HCT116 (cell line): ENCODE measurements at regions not wholly inside any gene's neighbourhood (a gene's known extent, or its start where the extent isn't known, plus 50 kb on each side); places are given as distances from the start of the nearest gene placed in this dataset.

ENCODE experiments used
- ATAC-seq: fragments of 200-7000 bp; cut with Tn5 transposase; 2 replicates; pipeline ENCODE4 v1.9.1; 2020; ENCODE audit warnings: mild to moderate bottlenecking, moderate library complexity
- BruUV-seq: library from RNA; stranded (reverse); fragments of 400-500 nt; replicated peaks from 2 replicates; lab custom pipeline; 2021; lab: Mats Ljungman, UMichigan
- CTCF ChIA-PET: fragments of 300-600 bp; sonication (Branson Sonifier 250); formaldehyde crosslinking; loops from one replicate; lab custom pipeline; 2021; ENCODE audit warnings: antibody characterized with exemption; lab: Charles Lee
- POLR2A ChIA-PET: fragments of 300-600, 350-600 bp; sonication (Branson Sonifier 250); formaldehyde crosslinking; loops from one replicate; lab custom pipeline; 2021; ENCODE audit warnings: antibody characterized with exemption; lab: Charles Lee
- RAD21 ChIA-PET, 2 experiments: fragments of 300-600 bp; sonication (Branson Sonifier 250); formaldehyde crosslinking; loops; one replicate each; lab custom pipeline; 2023; ENCODE audit warnings: low total read pairs in 2 of 2; ENCODE audit not compliant: uncharacterized antibody in 2 of 2, unreplicated experiment in 2 of 2, low non-redundant PET in 1 of 2; lab: Charles Lee
- DNase-seq: peaks from one replicate; pipeline ENCODE4 v3.0.0-alpha.2; 2010; ENCODE audit warnings: low read depth, low spot score
- H2AFZ ChIP-seq: fragments of 200-600 bp; shearing (Covaris generic), sonication (generic); 2 replicates; pipeline ENCODE4 v1.6.1; 2017; ENCODE audit warnings: low read depth, mixed run types, mixed read lengths, antibody characterized with exemption, low read length; ENCODE audit not compliant: poor library complexity, severe bottlenecking
- H3K27ac ChIP-seq: 2 replicates; pipeline ENCODE4 v1.5.1; 2012; ENCODE audit warnings: low read depth, low read length
- H3K27me3 ChIP-seq: fragments of 200-600 bp; sonication (generic); 2 replicates; pipeline ENCODE4 v1.6.1; 2016; ENCODE audit warnings: mixed run types, low read length, mixed read lengths; ENCODE audit not compliant: insufficient read depth
- H3K36me3 ChIP-seq, 2 experiments: fragments of 200-500 bp in 1 of 2; fragments of 200-600 bp in 1 of 2; sonication (Bioruptor generic) in 1 of 2; sonication (generic) in 1 of 2; 2 replicates each; pipeline versions ENCODE4 v1.5.1 to v1.6.1; 2014 to 2016; ENCODE audit warnings: low read length in 2 of 2, inconsistent platforms in 1 of 2, mixed read lengths in 1 of 2, mixed run types in 1 of 2; ENCODE audit not compliant: insufficient read depth in 2 of 2, control insufficient read depth in 1 of 2
- H3K4me1 ChIP-seq, 2 experiments: fragments of 200-600 bp in 1 of 2; sonication (generic) in 1 of 2; 2 replicates each; pipeline versions ENCODE4 v1.5.1 to v1.6.1; 2012 to 2017; ENCODE audit warnings: low read length in 2 of 2, inconsistent platforms in 1 of 2, mild to moderate bottlenecking in 1 of 2, mixed read lengths in 1 of 2, mixed run types in 1 of 2, moderate library complexity in 1 of 2; ENCODE audit not compliant: insufficient read depth in 2 of 2, control insufficient read depth in 1 of 2
- H3K4me2 ChIP-seq: fragments of 200-600 bp; sonication (generic); 2 replicates; pipeline ENCODE4 v1.6.1; 2017; ENCODE audit warnings: mixed run types, low read length, mixed read lengths
- H3K4me3 ChIP-seq, 2 experiments: fragments of 200-600 bp in 1 of 2; sonication (generic) in 1 of 2; replicated peaks in 1 of 2; 2 replicates each; pipeline ENCODE4 v1.5.1; 2011 to 2016; ENCODE audit warnings: low read length in 2 of 2, control low read depth in 1 of 2, low read depth in 1 of 2, mild to moderate bottlenecking in 1 of 2, mixed read lengths in 1 of 2, mixed run types in 1 of 2
- H3K79me2 ChIP-seq: fragments of 200-600 bp; sonication (generic); 2 replicates; pipeline ENCODE4 v1.6.1; 2017; ENCODE audit warnings: mild to moderate bottlenecking, mixed run types, low read length, moderate library complexity, mixed read lengths; ENCODE audit not compliant: insufficient read depth
- H3K9ac ChIP-seq: fragments of 200-600 bp; sonication (generic); 2 replicates; pipeline ENCODE4 v1.6.1; 2016; ENCODE audit warnings: low read length, mixed read lengths
- H3K9me2 ChIP-seq: fragments of 200-600 bp; sonication (generic), shearing (Covaris generic); 2 replicates; pipeline ENCODE4 v1.6.1; 2017; ENCODE audit warnings: mixed run types, mild to moderate bottlenecking, moderate library complexity; ENCODE audit not compliant: insufficient read depth
- H3K9me3 ChIP-seq, 2 experiments: fragments of 200-500 bp in 1 of 2; fragments of 200-600 bp in 1 of 2; sonication (Bioruptor generic) in 1 of 2; sonication (generic) in 1 of 2; 2 replicates each; pipeline ENCODE4 v1.6.1; 2014 to 2017; ENCODE audit warnings: low read length in 2 of 2, mixed read lengths in 2 of 2, inconsistent platforms in 1 of 2, low read depth in 1 of 2, mild to moderate bottlenecking in 1 of 2, mixed run types in 1 of 2, moderate library complexity in 1 of 2; ENCODE audit not compliant: control insufficient read depth in 1 of 2, insufficient read depth in 1 of 2
- H4K20me1 ChIP-seq: fragments of 200-600 bp; sonication (generic), shearing (Covaris generic); 2 replicates; pipeline ENCODE4 v1.6.1; 2017; ENCODE audit warnings: mixed run types, mild to moderate bottlenecking, moderate library complexity; ENCODE audit not compliant: insufficient read depth
- CBX3 ChIP-seq: IDR thresholded peaks from 2 replicates; pipeline ENCODE4 v1.6.1; 2012; ENCODE audit warnings: low read depth
- CTCF ChIP-seq, 3 experiments: fragments of 200-600 bp in 1 of 3; sonication (generic) in 1 of 3; IDR thresholded peaks in 2 of 3; conservative IDR thresholded peaks in 1 of 3; 2 replicates each; pipeline ENCODE4 v1.5.1; 2012 to 2017; ENCODE audit warnings: low read depth in 2 of 3, low read length in 2 of 3, antibody characterized with exemption in 1 of 3, borderline replicate concordance in 1 of 3, control low read depth in 1 of 3, mild to moderate bottlenecking in 1 of 3, mixed read lengths in 1 of 3, mixed run types in 1 of 3, moderate library complexity in 1 of 3; ENCODE audit not compliant: insufficient read depth in 1 of 3
- EGR1 ChIP-seq: IDR thresholded peaks from 2 replicates; pipeline ENCODE4 v1.6.1; 2012; ENCODE audit warnings: low read depth
- ELF1 ChIP-seq: IDR thresholded peaks from 2 replicates; pipeline ENCODE4 v1.6.1; 2012; ENCODE audit warnings: low read depth, borderline replicate concordance
- EZH2 ChIP-seq: fragments of 200-600 bp; sonication (generic); IDR thresholded peaks from 2 replicates; pipeline ENCODE4 v1.6.1; 2017; ENCODE audit warnings: antibody characterized with exemption, mixed run types
- EZH2phosphoT487 ChIP-seq: fragments of 200-600 bp; IDR thresholded peaks from 2 replicates; pipeline ENCODE4 v1.6.1; 2018; ENCODE audit warnings: antibody characterized with exemption, borderline replicate concordance
- FOSL1 ChIP-seq: IDR thresholded peaks from 2 replicates; pipeline ENCODE4 v1.6.1; 2012; ENCODE audit warnings: low read depth
- JUND ChIP-seq: IDR thresholded peaks from 2 replicates; pipeline ENCODE4 v1.6.1; 2012
- POLR2A ChIP-seq: IDR thresholded peaks from 2 replicates; pipeline ENCODE4 v1.7.0; 2011; ENCODE audit warnings: borderline replicate concordance; ENCODE audit not compliant: insufficient read depth, insufficient read length; ENCODE audit errors: extremely low read depth
- POLR2AphosphoS5 ChIP-seq: IDR thresholded peaks from 2 replicates; pipeline ENCODE4 v1.6.1; 2011; ENCODE audit warnings: mild to moderate bottlenecking, low read depth, low read length, moderate library complexity
- RAD21 ChIP-seq: IDR thresholded peaks from 2 replicates; pipeline ENCODE4 v1.6.1; 2012; ENCODE audit warnings: low read depth, mild to moderate bottlenecking
- REST ChIP-seq: IDR thresholded peaks from 2 replicates; pipeline ENCODE4 v1.6.1; 2012; ENCODE audit warnings: low read depth
- SIN3A ChIP-seq: IDR thresholded peaks from 2 replicates; pipeline ENCODE4 v1.6.1; 2012; ENCODE audit warnings: low read depth
- SP1 ChIP-seq: IDR thresholded peaks from 2 replicates; pipeline ENCODE4 v1.6.1; 2012; ENCODE audit warnings: low read depth
- SRF ChIP-seq: IDR thresholded peaks from 2 replicates; pipeline ENCODE4 v1.6.1; 2012; ENCODE audit warnings: low read depth
- ZFX ChIP-seq: fragments of 450-650 bp; IDR thresholded peaks from 2 replicates; pipeline ENCODE4 v1.6.1; 2017
- ZNF274 ChIP-seq: fragments of 200-500 bp; sonication (Bioruptor generic); IDR thresholded peaks from 2 replicates; pipeline ENCODE4 v1.6.1; 2014; ENCODE audit warnings: mild to moderate bottlenecking, low read depth, low read length, inconsistent platforms
- intact Hi-C: fragments of 100-400 bp; cut with micrococcal nuclease; formaldehyde crosslinking; loops from 2 replicates; pipeline ENCODE4 v1.10.0; 2022
- TF ChIP-seq, protein P1 (sequence below): IDR thresholded peaks from 2 replicates; pipeline ENCODE4 v1.6.1; 2012
- TF ChIP-seq, protein P2 (sequence below): IDR thresholded peaks from 2 replicates; pipeline ENCODE4 v1.6.1; 2012

GRCh38 chr20:1757606-1758512, 100.3 kb upstream of the SIRPG start:
- intact Hi-C loops: no loop called here
- ChIA-PET POLR2A (interaction anchor here (0.8 to 0.9 kb wide), 2 partner anchors 9 to 19 kb away, joined by 3 read pairs; no protein-coding TSS in a partner anchor), RAD21 (no interaction called here), CTCF (interaction anchor here (1.0 kb wide), 1 partner anchor 19 kb away, joined by 3 read pairs; no protein-coding TSS in a partner anchor)
- H3K9me3 ChIP-seq: no peaks in the 10 kb centered on the region
- H3K79me2 ChIP-seq: no peaks in the 10 kb centered on the region
- no peak for ATAC-seq
- BruUV-seq: no TSS peak
- H3K9ac ChIP-seq: no peak overlapping the region
- H3K27me3 ChIP-seq: no peaks in the 10 kb centered on the region
- H3K4me2 ChIP-seq: no peak overlapping the region
- H2AFZ ChIP-seq: no peak overlapping the region
- H3K27ac ChIP-seq: no peak overlapping the region
- H3K9me2 ChIP-seq: no peaks in the 10 kb centered on the region
- no peak for DNase-seq
- TF ChIP-seq ZNF274 (no peak), CBX3 (no peak), RAD21 (no peak), ZFX (no peak), SRF (no peak), CTCF (IDR thresholded peaks at IDR 0.05 in 2 of 3, conservative IDR thresholded peaks at IDR 0.05 in 1 of 3; ENCODE audit: borderline replicate concordance in 1 of 3, insufficient read depth in 1 of 3, low read depth in 2 of 3, low read length in 2 of 3) (no peak), JUND (no peak), EZH2 (no peak), POLR2AphosphoS5 (no peak), EZH2phosphoT487 (no peak), POLR2A (no peak), SIN3A (no peak), ELF1 (no peak), FOSL1 (no peak), EGR1 (no peak), SP1 (no peak), REST (no peak)
- TF ChIP-seq, protein P1, sequence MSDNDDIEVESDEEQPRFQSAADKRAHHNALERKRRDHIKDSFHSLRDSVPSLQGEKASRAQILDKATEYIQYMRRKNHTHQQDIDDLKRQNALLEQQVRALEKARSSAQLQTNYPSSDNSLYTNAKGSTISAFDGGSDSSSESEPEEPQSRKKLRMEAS: no peak
- TF ChIP-seq, protein P2, sequence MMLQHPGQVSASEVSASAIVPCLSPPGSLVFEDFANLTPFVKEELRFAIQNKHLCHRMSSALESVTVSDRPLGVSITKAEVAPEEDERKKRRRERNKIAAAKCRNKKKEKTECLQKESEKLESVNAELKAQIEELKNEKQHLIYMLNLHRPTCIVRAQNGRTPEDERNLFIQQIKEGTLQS: no peak
- peaks cover 0 to 12% of the 10 kb centered on the region in 2 experiments; a peak in 2 of 4 replicates for H3K4me1 ChIP-seq
- no peak overlapping the region for H3K4me3 ChIP-seq
- H4K20me1 ChIP-seq: no peaks in the 10 kb centered on the region
- no peaks in the 10 kb centered on the region for H3K36me3 ChIP-seq
